ENCODE measurements at regions not wholly inside any gene's neighbourhood (a gene's known extent, or its start where the extent isn't known, plus 50 kb on each side); places are given as distances from the start of the nearest gene placed in this dataset.

DNA sequence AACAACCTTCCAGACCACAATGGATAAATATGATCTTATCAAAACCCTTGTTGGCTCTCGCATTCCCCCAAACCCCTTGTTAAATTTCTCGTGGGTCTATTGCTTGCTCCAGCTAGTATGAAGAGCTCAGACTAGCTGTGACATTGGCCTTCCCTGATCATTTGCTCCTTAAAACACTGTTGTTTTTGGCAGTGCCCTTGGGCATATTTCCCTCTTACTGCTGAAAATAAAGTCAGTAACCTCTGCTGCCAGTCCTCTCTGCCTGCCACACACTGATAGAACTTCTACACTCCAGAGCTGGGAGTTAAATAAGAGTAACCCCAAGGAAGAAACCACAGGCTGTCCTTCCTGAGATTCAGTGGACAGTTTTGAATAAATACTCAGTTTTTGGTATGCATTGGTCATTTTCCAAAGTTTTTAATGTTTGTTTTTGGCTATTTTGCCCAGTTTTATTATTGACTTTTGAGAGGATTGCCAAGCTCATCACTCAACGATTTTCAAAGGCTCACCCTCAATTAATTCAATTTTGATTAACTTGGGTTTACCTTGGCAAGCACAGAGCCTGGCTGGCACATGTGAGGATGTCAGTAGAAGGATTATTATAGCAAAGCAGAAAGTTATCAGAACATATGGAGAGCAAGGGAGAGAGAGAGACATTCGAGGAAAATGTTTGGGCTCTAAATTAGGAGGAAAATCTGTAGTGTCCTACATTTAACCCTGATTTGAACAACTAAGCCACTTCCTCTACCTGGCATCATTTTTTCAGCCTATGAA is 84.3 kb upstream of the SYN3 start:
- TF ChIP-seq, protein P1, sequence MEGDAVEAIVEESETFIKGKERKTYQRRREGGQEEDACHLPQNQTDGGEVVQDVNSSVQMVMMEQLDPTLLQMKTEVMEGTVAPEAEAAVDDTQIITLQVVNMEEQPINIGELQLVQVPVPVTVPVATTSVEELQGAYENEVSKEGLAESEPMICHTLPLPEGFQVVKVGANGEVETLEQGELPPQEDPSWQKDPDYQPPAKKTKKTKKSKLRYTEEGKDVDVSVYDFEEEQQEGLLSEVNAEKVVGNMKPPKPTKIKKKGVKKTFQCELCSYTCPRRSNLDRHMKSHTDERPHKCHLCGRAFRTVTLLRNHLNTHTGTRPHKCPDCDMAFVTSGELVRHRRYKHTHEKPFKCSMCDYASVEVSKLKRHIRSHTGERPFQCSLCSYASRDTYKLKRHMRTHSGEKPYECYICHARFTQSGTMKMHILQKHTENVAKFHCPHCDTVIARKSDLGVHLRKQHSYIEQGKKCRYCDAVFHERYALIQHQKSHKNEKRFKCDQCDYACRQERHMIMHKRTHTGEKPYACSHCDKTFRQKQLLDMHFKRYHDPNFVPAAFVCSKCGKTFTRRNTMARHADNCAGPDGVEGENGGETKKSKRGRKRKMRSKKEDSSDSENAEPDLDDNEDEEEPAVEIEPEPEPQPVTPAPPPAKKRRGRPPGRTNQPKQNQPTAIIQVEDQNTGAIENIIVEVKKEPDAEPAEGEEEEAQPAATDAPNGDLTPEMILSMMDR (IDR thresholded peaks at IDR 0.05; ENCODE audit: borderline replicate concordance, extremely low read depth, low read length, poor library complexity, severe bottlenecking), result no peak
- TF ChIP-seq EZH2 (IDR thresholded peaks at IDR 0.05; ENCODE audit: borderline replicate concordance, low read depth, low read length, severe bottlenecking), result no peak
